H1 (cell line): ENCODE measurements at regions not wholly inside any gene's neighbourhood (a gene's known extent, or its start where the extent isn't known, plus 50 kb on each side); places are given as distances from the start of the nearest gene placed in this dataset.

Source experiments
- CTCF ChIA-PET: fragments of 300-600 bp; sonication (Branson Sonifier 250); formaldehyde crosslinking; loops from one replicate; lab custom pipeline; 2021; ENCODE audit not compliant: partially characterized antibody; lab: Charles Lee
- POLR2A ChIA-PET: fragments of 300-600 bp; sonication (Branson Sonifier 250); formaldehyde crosslinking; loops from one replicate; lab custom pipeline; 2021; ENCODE audit warnings: inconsistent platforms; ENCODE audit not compliant: partially characterized antibody; lab: Charles Lee
- DNase-seq, 2 experiments: peaks; one replicate each; pipeline versions ENCODE4 v3.0.0 to v3.0.0-alpha.2; 2010 to 2022; ENCODE audit warnings: low spot score in 2 of 2, low read depth in 1 of 2, mixed read lengths in 1 of 2
- FAIRE-seq: peaks from 2 replicates; lab custom pipeline; 2011; peaks lifted over from hg19 to GRCh38; lab: Jason Lieb, UNC
- H2AFZ ChIP-seq: 2 replicates; pipeline ENCODE4 v1.8.1; 2012; ENCODE audit warnings: low read length, inconsistent platforms
- H2AK5ac ChIP-seq: 2 replicates; pipeline ENCODE4 v1.6.1; 2013; ENCODE audit warnings: low read depth, low read length
- H2BK120ac ChIP-seq: replicated peaks from 2 replicates; pipeline ENCODE3; 2013; ENCODE audit warnings: low read depth, low read length, inconsistent platforms
- H2BK12ac ChIP-seq: 2 replicates; pipeline ENCODE4 v1.6.1; 2013; ENCODE audit warnings: low read depth, low read length
- H2BK15ac ChIP-seq: 2 replicates; pipeline ENCODE4 v1.6.1; 2013; ENCODE audit warnings: low read length
- H2BK20ac ChIP-seq: 2 replicates; pipeline ENCODE4 v1.6.1; 2013; ENCODE audit warnings: low read length
- H2BK5ac ChIP-seq: 2 replicates; pipeline ENCODE4 v1.6.1; 2013; ENCODE audit warnings: low read depth, low read length
- H3K14ac ChIP-seq: 2 replicates; pipeline ENCODE4 v1.6.1; 2013; ENCODE audit warnings: inconsistent platforms; ENCODE audit not compliant: insufficient read length
- H3K18ac ChIP-seq: 2 replicates; pipeline ENCODE4 v1.6.1; 2013; ENCODE audit warnings: low read length; ENCODE audit errors: extremely low read depth
- H3K23ac ChIP-seq: 2 replicates; pipeline ENCODE4 v1.6.1; 2013; ENCODE audit warnings: inconsistent platforms; ENCODE audit not compliant: insufficient read length
- H3K23me2 ChIP-seq: 2 replicates; pipeline ENCODE4 v1.6.1; 2013; ENCODE audit warnings: low read depth, low read length
- H3K27ac ChIP-seq: 2 replicates; pipeline ENCODE4 v1.6.1; 2011; ENCODE audit warnings: low read depth, low read length, inconsistent platforms
- H3K27me3 ChIP-seq, 4 experiments: replicated peaks in 1 of 4; 1 replicate in 1 of 4; 2 replicates in 3 of 4; pipeline versions ENCODE4 v1.6.1 to v1.8.1; 2011 to 2013; ENCODE audit warnings: low read length in 3 of 4, mild to moderate bottlenecking in 3 of 4, inconsistent platforms in 2 of 4, mixed read lengths in 2 of 4, moderate library complexity in 1 of 4; ENCODE audit not compliant: control insufficient read depth in 3 of 4, insufficient read depth in 3 of 4; ENCODE audit errors: extremely low read depth in 1 of 4
- H3K36me3 ChIP-seq, 4 experiments: 2 replicates each; pipeline versions ENCODE4 v1.6.1 to v1.8.1; 2011 to 2013; ENCODE audit warnings: mild to moderate bottlenecking in 4 of 4, low read length in 3 of 4, moderate library complexity in 2 of 4, control low read depth in 1 of 4, inconsistent platforms in 1 of 4; ENCODE audit not compliant: insufficient read depth in 4 of 4, control insufficient read depth in 2 of 4
- H3K4ac ChIP-seq: replicated peaks from 2 replicates; pipeline ENCODE3; 2013; ENCODE audit warnings: low read length, low read depth, mixed read lengths, inconsistent platforms; ENCODE audit not compliant: insufficient read length
- H3K4me1 ChIP-seq, 4 experiments: replicated peaks in 1 of 4; 1 replicate in 1 of 4; 2 replicates in 3 of 4; pipeline versions ENCODE4 v1.6.1 to v1.8.1; 2011 to 2013; ENCODE audit warnings: low read length in 3 of 4, inconsistent platforms in 2 of 4, mixed read lengths in 1 of 4; ENCODE audit not compliant: insufficient read depth in 4 of 4, control insufficient read depth in 3 of 4
- H3K4me2 ChIP-seq, 2 experiments: 2 replicates each; pipeline versions ENCODE4 v1.6.1 to v1.8.1; 2011 to 2013; ENCODE audit warnings: low read depth in 2 of 2, low read length in 2 of 2, control low read depth in 1 of 2, inconsistent platforms in 1 of 2, mild to moderate bottlenecking in 1 of 2; ENCODE audit not compliant: insufficient read depth in 1 of 2
- H3K4me3 ChIP-seq, 4 experiments: fragments of 200-600, 300-600 bp in 1 of 4; sonication (generic), shearing (Covaris generic), sonication (Bioruptor Twin) in 1 of 4; 2 replicates each; pipeline versions ENCODE4 v1.5.1 to v1.8.1; 2011 to 2016; ENCODE audit warnings: low read length in 4 of 4, low read depth in 3 of 4, control low read depth in 2 of 4, inconsistent platforms in 2 of 4, mild to moderate bottlenecking in 2 of 4, mixed read lengths in 1 of 4, moderate library complexity in 1 of 4; ENCODE audit not compliant: insufficient read depth in 2 of 4; ENCODE audit errors: extremely low read depth in 1 of 4
- H3K56ac ChIP-seq: replicated peaks from 2 replicates; pipeline ENCODE3; 2013; ENCODE audit warnings: low read depth, mild to moderate bottlenecking, mixed read lengths, low read length, inconsistent platforms; ENCODE audit not compliant: insufficient read length
- H3K79me1 ChIP-seq: 2 replicates; pipeline ENCODE4 v1.6.1; 2013; ENCODE audit warnings: low read depth, low read length, control low read depth
- H3K79me2 ChIP-seq, 2 experiments: 2 replicates each; pipeline versions ENCODE4 v1.6.1 to v1.8.1; 2012 to 2013; ENCODE audit warnings: low read length in 2 of 2, mild to moderate bottlenecking in 2 of 2, inconsistent platforms in 1 of 2; ENCODE audit not compliant: insufficient read depth in 2 of 2, control insufficient read depth in 1 of 2
- H3K9ac ChIP-seq, 4 experiments: replicated peaks in 1 of 4; 1 replicate in 1 of 4; 2 replicates in 3 of 4; pipeline versions ENCODE4 v1.6.1 to v1.8.1; 2011 to 2013; ENCODE audit warnings: low read depth in 3 of 4, low read length in 3 of 4, control low read depth in 2 of 4, mild to moderate bottlenecking in 2 of 4, moderate library complexity in 2 of 4, inconsistent platforms in 1 of 4; ENCODE audit errors: extremely low read depth in 1 of 4
- H3K9me3 ChIP-seq, 2 experiments: 2 replicates each; pipeline versions ENCODE4 v1.6.1 to v1.8.1; 2012 to 2013; ENCODE audit warnings: mild to moderate bottlenecking in 2 of 2, moderate library complexity in 2 of 2, control low read depth in 1 of 2, inconsistent platforms in 1 of 2, low read depth in 1 of 2, low read length in 1 of 2, mixed read lengths in 1 of 2; ENCODE audit not compliant: insufficient read depth in 2 of 2
- H4K20me1 ChIP-seq, 2 experiments: replicated peaks in 1 of 2; 2 replicates each; pipeline versions ENCODE3 to v1.8.1; 2011 to 2013; ENCODE audit warnings: inconsistent platforms in 2 of 2, low read length in 2 of 2, mild to moderate bottlenecking in 1 of 2; ENCODE audit not compliant: insufficient read depth in 2 of 2, control insufficient read depth in 1 of 2
- H4K5ac ChIP-seq: 2 replicates; pipeline ENCODE4 v1.6.1; 2013; ENCODE audit warnings: low read length, low read depth, mixed read lengths, inconsistent platforms; ENCODE audit not compliant: insufficient read length
- H4K8ac ChIP-seq: 2 replicates; pipeline ENCODE4 v1.8.0; 2013; ENCODE audit warnings: mild to moderate bottlenecking, moderate library complexity, low read length, inconsistent platforms; ENCODE audit not compliant: insufficient read depth; ENCODE audit errors: extremely low read depth
- H4K91ac ChIP-seq: replicated peaks from 2 replicates; pipeline ENCODE3; 2013; ENCODE audit warnings: low read length, mixed read lengths, inconsistent platforms; ENCODE audit not compliant: insufficient read length
- CBX5 ChIP-seq: fragments of 300-800, 300-1000 bp; sonication (generic); IDR thresholded peaks from 2 replicates; pipeline ENCODE4 v1.7.1; 2016; ENCODE audit warnings: antibody characterized with exemption, low read length, low read depth
- CTBP2 ChIP-seq: IDR thresholded peaks from 2 replicates; pipeline ENCODE4 v1.7.0; 2011; ENCODE audit warnings: borderline replicate concordance, mild to moderate bottlenecking, moderate library complexity, mixed read lengths, low read length; ENCODE audit not compliant: insufficient read depth, insufficient read length
- EGR1 ChIP-seq: IDR thresholded peaks from 2 replicates; pipeline ENCODE4 v1.6.1; 2011; ENCODE audit warnings: low read depth, low read length, borderline replicate concordance
- KDM4A ChIP-seq: IDR thresholded peaks from one replicate; pipeline ENCODE4 v1.7.1; 2012; ENCODE audit warnings: low read depth, mild to moderate bottlenecking, moderate library complexity, low read length, inconsistent platforms; ENCODE audit not compliant: severe bottlenecking
- KDM5A ChIP-seq: fragments of 200-600 bp; IDR thresholded peaks from 2 replicates; pipeline ENCODE4 v1.7.1; 2012; ENCODE audit warnings: mild to moderate bottlenecking, low read length, inconsistent platforms, mixed read lengths
- NRF1 ChIP-seq: IDR thresholded peaks from 2 replicates; pipeline ENCODE4 v1.6.1; 2011; ENCODE audit warnings: mild to moderate bottlenecking, low read depth, low read length, improper control_type of control experiment
- POU5F1 ChIP-seq: IDR thresholded peaks from 2 replicates; pipeline ENCODE4 v1.6.1; 2011; ENCODE audit warnings: low read depth, mild to moderate bottlenecking, low read length, moderate library complexity
- SP1 ChIP-seq: IDR thresholded peaks from 2 replicates; pipeline ENCODE4 v1.6.1; 2011; ENCODE audit warnings: low read depth, low read length
- TEAD4 ChIP-seq: IDR thresholded peaks from 2 replicates; pipeline ENCODE4 v1.6.1; 2012; ENCODE audit warnings: low read depth, low read length, inconsistent platforms, mixed read lengths
- WGBS, 2 experiments: shearing (Covaris generic) in 1 of 2; methylation state at CpG; one replicate each; pipeline versions ENCODE4 v1.1.6 to v1.1.7; 2013 to 2015; ENCODE audit warnings: low lambda C conversion rate in 2 of 2, mixed read lengths in 2 of 2, inconsistent platforms in 1 of 2, low coverage in 1 of 2, missing lambda C conversion rate in 1 of 2; ENCODE audit not compliant: insufficient replicate concordance in 2 of 2, insufficient coverage in 1 of 2, insufficient read length in 1 of 2; ENCODE audit errors: extremely low coverage in 1 of 2, missing lambda C conversion rate in 1 of 2; 5-methylcytosine and 5-hydroxymethylcytosine counted together
- TF ChIP-seq, protein P1 (sequence below): IDR thresholded peaks from 2 replicates; pipeline ENCODE4 v1.6.1; 2011; ENCODE audit warnings: low read depth, mild to moderate bottlenecking, low read length; ENCODE audit not compliant: insufficient read depth
- TF ChIP-seq, protein P2 (sequence below): IDR thresholded peaks from 2 replicates; pipeline ENCODE4 v1.6.1; 2011; ENCODE audit warnings: low read length, improper control_type of control experiment

GRCh38 chr3:99549220-99549619 lies 89.2 kb upstream of the COL8A1 start:
- Histone ChIP-seq H3K23ac (no peak overlapping the region), H3K14ac (no peak overlapping the region), H3K4me1 (no peaks in the 10 kb centered on the region), H3K4ac (no peak overlapping the region), H3K9ac (no peak overlapping the region), H2BK12ac (no peak overlapping the region), H2BK5ac (no peak overlapping the region), H3K4me3 (no peak overlapping the region), H3K18ac (no peak overlapping the region), H3K56ac (no peak overlapping the region), H2BK20ac (no peak overlapping the region), H3K9me3 (no peaks in the 10 kb centered on the region), H4K20me1 (no peaks in the 10 kb centered on the region), H2AK5ac (no peak overlapping the region), H4K5ac (no peak overlapping the region), H3K27ac (no peak overlapping the region), H4K8ac (no peak overlapping the region), H3K36me3 (no peaks in the 10 kb centered on the region), H2AFZ (no peak overlapping the region), H3K79me1 (no peaks in the 10 kb centered on the region)
- CTCF ChIA-PET = interaction anchor here (0.7 to 2.5 kb wide), 8 partner anchors 12 to 204 kb away, joined by 3 to 9 read pairs (median 4); no protein-coding TSS in a partner anchor
- no peak for DNase-seq
- WGBS, 2 experiments = 90% methylated on average over 4 of the region's 4 CpGs; no CpG with 5 or more reads in 1 of the 2 experiments
- TF ChIP-seq NRF1 (no peak), CBX5 (no peak), KDM4A (no peak), TEAD4 (no peak), CTBP2 (no peak), EGR1 (no peak), POU5F1 (no peak), SP1 (no peak), KDM5A (no peak)
- TF ChIP-seq, protein P1, sequence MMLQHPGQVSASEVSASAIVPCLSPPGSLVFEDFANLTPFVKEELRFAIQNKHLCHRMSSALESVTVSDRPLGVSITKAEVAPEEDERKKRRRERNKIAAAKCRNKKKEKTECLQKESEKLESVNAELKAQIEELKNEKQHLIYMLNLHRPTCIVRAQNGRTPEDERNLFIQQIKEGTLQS = no peak
- TF ChIP-seq, protein P2, sequence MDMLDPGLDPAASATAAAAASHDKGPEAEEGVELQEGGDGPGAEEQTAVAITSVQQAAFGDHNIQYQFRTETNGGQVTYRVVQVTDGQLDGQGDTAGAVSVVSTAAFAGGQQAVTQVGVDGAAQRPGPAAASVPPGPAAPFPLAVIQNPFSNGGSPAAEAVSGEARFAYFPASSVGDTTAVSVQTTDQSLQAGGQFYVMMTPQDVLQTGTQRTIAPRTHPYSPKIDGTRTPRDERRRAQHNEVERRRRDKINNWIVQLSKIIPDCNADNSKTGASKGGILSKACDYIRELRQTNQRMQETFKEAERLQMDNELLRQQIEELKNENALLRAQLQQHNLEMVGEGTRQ = no peak
- TF ChIP-seq, all 59 proteins: peak for 0
- no peak overlapping the region for H3K4me2 ChIP-seq
- no peaks in the 10 kb centered on the region for H3K27me3 ChIP-seq
- no peak overlapping the region for H4K91ac ChIP-seq
- no peak for FAIRE-seq
- H3K23me2 ChIP-seq = no peaks in the 10 kb centered on the region
- H2BK120ac ChIP-seq = no peak overlapping the region
- POLR2A ChIA-PET = no interaction called here
- H2BK15ac ChIP-seq = no peak overlapping the region
- H3K79me2 ChIP-seq = no peaks in the 10 kb centered on the region
